ENCODE measurements at regions not wholly inside any gene's neighbourhood (a gene's known extent, or its start where the extent isn't known, plus 50 kb on each side); places are given as distances from the start of the nearest gene placed in this dataset.

- Mint-ChIP-seq H3K4me3 (ENCODE audit: unreplicated experiment) (no peak overlapping the region), H3K4me1 (ENCODE audit: unreplicated experiment) (no peaks in the 10 kb centered on the region), H3K27ac (ENCODE audit: unreplicated experiment) (no peak overlapping the region), H3K9me3 (ENCODE audit: unreplicated experiment) (no peaks in the 10 kb centered on the region), H3K27me3 (ENCODE audit: unreplicated experiment) (peaks cover 12% of the 10 kb centered on the region), H3K36me3 (ENCODE audit: unreplicated experiment) (no peaks in the 10 kb centered on the region)
- DNase-seq (ENCODE audit: extremely low spot score, unreplicated experiment): no peak
- no peak for TF ChIP-seq CTCF (IDR thresholded peaks at IDR 0.05)
Observed at GRCh38 chr11:13896175-13896980, 66.1 kb upstream of the SPON1 start.

GRCh38 chr11:13896981-13897353 lies 65.6 kb upstream of the SPON1 start:
- H3K9me3 Mint-ChIP-seq (ENCODE audit: unreplicated experiment): no peaks in the 10 kb centered on the region
- H3K27me3 Mint-ChIP-seq (ENCODE audit: unreplicated experiment): peaks cover 11% of the 10 kb centered on the region
- H3K36me3 Mint-ChIP-seq (ENCODE audit: unreplicated experiment): no peaks in the 10 kb centered on the region

GRCh38 chr11:13897646-13898276 lies 64.8 kb upstream of the SPON1 start:
- Mint-ChIP-seq H3K36me3 (ENCODE audit: unreplicated experiment) (no peaks in the 10 kb centered on the region), H3K9me3 (ENCODE audit: unreplicated experiment) (no peaks in the 10 kb centered on the region), H3K4me1 (ENCODE audit: unreplicated experiment) (no peaks in the 10 kb centered on the region), H3K4me3 (ENCODE audit: unreplicated experiment) (no peak overlapping the region), H3K27ac (ENCODE audit: unreplicated experiment) (no peak overlapping the region), H3K27me3 (ENCODE audit: unreplicated experiment) (peaks cover 11% of the 10 kb centered on the region)
- no peak for DNase-seq (ENCODE audit: extremely low spot score, unreplicated experiment)
- no peak for TF ChIP-seq CTCF (IDR thresholded peaks at IDR 0.05)

More at GRCh38 chr11:13896981-13897353, 65.6 kb upstream of the SPON1 start:
- H3K4me3 Mint-ChIP-seq (ENCODE audit: unreplicated experiment): no peak overlapping the region
- DNase-seq (ENCODE audit: extremely low spot score, unreplicated experiment): no peak
- no peaks in the 10 kb centered on the region for H3K4me1 Mint-ChIP-seq (ENCODE audit: unreplicated experiment)
- TF ChIP-seq CTCF (IDR thresholded peaks at IDR 0.05): no peak
- H3K27ac Mint-ChIP-seq (ENCODE audit: unreplicated experiment): no peak overlapping the region

GRCh38 chr11:13899603-13900002 lies 62.9 kb upstream of the SPON1 start:
- peaks cover 4% of the 10 kb centered on the region for H3K27me3 Mint-ChIP-seq (ENCODE audit: unreplicated experiment)
- no peak for TF ChIP-seq CTCF (IDR thresholded peaks at IDR 0.05)
- H3K27ac Mint-ChIP-seq (ENCODE audit: unreplicated experiment): no peak overlapping the region
- H3K4me1 Mint-ChIP-seq (ENCODE audit: unreplicated experiment): no peaks in the 10 kb centered on the region
- H3K36me3 Mint-ChIP-seq (ENCODE audit: unreplicated experiment): no peaks in the 10 kb centered on the region
- H3K9me3 Mint-ChIP-seq (ENCODE audit: unreplicated experiment): no peaks in the 10 kb centered on the region
- no peak overlapping the region for H3K4me3 Mint-ChIP-seq (ENCODE audit: unreplicated experiment)
- no peak for DNase-seq (ENCODE audit: extremely low spot score, unreplicated experiment)

GRCh38 chr11:13902523-13902922 lies 60.0 kb upstream of the SPON1 start:
- TF ChIP-seq CTCF (IDR thresholded peaks at IDR 0.05): no peak
- DNase-seq (ENCODE audit: extremely low spot score, unreplicated experiment): no peak

More at GRCh38 chr11:13902523-13902922, 60.0 kb upstream of the SPON1 start:
- Mint-ChIP-seq H3K4me1 (ENCODE audit: unreplicated experiment) (no peaks in the 10 kb centered on the region), H3K27me3 (ENCODE audit: unreplicated experiment) (peaks cover 7% of the 10 kb centered on the region), H3K4me3 (ENCODE audit: unreplicated experiment) (no peak overlapping the region), H3K27ac (ENCODE audit: unreplicated experiment) (no peak overlapping the region), H3K36me3 (ENCODE audit: unreplicated experiment) (no peaks in the 10 kb centered on the region), H3K9me3 (ENCODE audit: unreplicated experiment) (peaks cover 9% of the 10 kb centered on the region)
